GM19328 (cell line): ENCODE measurements at regions not wholly inside any gene's neighbourhood (a gene's known extent, or its start where the extent isn't known, plus 50 kb on each side); places are given as distances from the start of the nearest gene placed in this dataset.

Source experiments
- ATAC-seq: cut with Tn5 transposase; IDR thresholded peaks from one replicate; pipeline ENCODE4 v1.9.1; 2021; ENCODE audit warnings: mild to moderate bottlenecking, moderate library complexity; ENCODE audit not compliant: unreplicated experiment

- ATAC-seq, result no peak
Measured at GRCh38 chr14:45400950-45401640, 148.1 kb upstream of the MIS18BP1 start.

GRCh38 chr14:45400509-45400908 lies 147.5 kb upstream of the MIS18BP1 start:
- no peak for ATAC-seq

- ATAC-seq, result no peak
Measured at GRCh38 chr14:45381091-45381490, 128.1 kb upstream of the MIS18BP1 start.

DNA sequence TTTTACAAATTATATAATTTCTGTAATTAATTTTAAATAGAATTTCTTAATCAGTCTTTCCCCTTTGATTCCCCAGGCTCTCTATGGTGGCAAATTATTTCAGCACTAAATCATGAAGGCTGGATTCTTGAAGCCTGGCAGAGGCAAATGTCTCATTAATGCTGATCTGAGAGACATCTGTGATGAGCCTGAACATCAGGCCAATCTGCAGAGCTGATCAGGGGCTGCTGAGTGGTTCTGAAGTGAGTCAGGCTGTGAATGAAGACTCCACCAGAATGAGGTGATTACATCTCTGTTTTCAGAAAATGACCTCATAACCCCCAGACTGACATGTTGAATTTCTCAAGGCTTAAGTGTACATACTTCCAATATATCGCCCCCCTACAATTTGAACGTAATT lies 124.2 kb upstream of the MIS18BP1 start:
- ATAC-seq, result no peak

DNA sequence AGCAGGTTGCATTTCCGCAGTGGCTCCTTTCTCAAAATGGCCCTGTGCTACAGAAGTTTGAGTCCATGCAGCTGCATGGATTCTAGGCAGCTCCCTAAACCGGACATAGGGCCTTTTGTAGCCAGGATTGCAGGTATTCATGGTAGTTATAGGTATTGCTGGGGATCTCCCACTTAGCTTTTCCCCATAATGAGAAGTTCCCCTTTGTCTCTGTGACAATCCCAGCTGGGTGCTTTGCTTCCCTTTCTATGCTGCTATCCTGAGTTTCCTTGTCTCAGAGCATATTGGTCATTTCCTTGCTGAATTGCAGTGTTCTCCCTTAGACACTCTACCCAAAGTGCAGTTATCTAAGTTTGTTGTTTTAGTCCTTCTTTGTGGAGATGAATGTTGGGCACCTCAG lies 120.9 kb upstream of the MIS18BP1 start:
- ATAC-seq, result no peak

DNA sequence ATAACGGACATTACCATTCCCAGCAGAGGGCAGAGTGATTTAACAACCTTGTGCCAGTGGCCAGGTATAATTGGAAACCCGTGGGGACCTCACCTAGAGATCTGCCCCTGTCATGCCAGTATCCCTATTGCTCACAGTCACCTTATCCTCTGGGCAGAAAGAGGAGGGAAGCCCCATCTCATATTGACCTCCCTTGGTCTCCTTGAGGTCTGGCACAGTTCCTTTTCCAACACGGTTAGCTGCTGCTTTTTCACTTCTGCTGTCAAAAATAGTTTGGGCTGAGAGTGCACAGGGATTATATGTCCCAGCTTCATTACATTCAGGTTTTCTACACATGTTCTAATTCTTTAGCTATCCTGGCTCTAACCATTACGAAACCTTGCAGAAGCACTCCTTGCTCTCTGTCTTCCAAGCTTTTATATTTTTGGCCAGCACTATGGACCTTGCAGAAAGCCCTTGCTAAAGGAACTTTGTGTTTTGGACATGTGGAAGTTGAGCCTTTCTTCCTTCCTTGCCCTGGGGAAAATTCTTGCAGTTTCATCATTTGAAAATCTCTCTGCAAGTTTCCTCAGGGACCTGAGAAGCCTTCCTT lies 111.7 kb upstream of the MIS18BP1 start:
- ATAC-seq, result no peak

DNA sequence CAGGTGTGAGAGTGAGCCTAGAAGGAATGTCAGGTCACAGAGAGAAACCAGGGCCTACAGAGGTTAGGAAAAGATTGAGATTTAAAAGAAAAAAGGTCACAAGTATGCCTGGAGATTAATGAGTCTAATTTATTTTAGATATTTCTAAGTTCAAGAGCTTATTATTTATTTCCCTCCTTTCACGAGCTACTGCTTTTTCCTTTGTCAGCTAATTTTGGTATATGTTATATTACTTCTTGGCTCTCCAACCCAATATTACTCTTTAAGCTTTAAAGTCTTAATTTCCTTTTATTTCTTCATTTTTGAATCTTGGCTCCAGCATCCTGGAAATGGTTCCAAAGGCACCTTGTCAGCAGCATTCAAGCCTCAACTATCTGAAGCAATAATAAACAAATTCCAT lies 109.5 kb upstream of the MIS18BP1 start:
- no peak for ATAC-seq

GRCh38 chr14:45361727-45362126 lies 108.7 kb upstream of the MIS18BP1 start:
- ATAC-seq, result no peak

DNA sequence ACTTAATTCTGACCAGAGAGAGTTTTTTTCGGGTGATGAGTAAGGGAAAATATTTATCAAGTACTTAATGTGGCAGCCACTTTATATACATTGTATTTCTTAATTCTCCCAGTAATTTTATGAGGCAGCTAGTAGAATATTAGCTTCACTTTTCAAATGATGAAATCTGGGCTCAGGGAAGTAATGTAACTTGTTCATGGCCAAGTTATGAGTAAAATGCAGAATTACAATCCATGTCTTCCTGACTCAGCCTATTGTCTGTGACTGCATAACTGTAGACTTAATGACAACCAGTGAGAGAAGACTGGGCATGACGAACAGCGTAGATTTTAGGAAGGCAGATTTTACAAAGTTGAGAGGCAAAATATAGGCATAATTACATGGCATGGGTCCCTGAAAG lies 106.7 kb upstream of the MIS18BP1 start:
- ATAC-seq, result no peak

GRCh38 chr14:45332360-45332988 lies 79.5 kb upstream of the MIS18BP1 start:
- ATAC-seq, result no peak

GRCh38 chr14:45308745-45309397 lies 55.9 kb upstream of the MIS18BP1 start:
- no peak for ATAC-seq
